ENCODE measurements at regions not wholly inside any gene's neighbourhood (a gene's known extent, or its start where the extent isn't known, plus 50 kb on each side); places are given as distances from the start of the nearest gene placed in this dataset.
"Not testable (repeated sequence)": the region's sequence is repeated elsewhere in the genome, so short reads cannot be mapped to it uniquely, and the experiment has no call there.

GRCh38 chr2:175599966-175600831, 401.9 kb downstream of the LNPK start:
- DNase-seq = no peak

- no peak for DNase-seq
Measured at GRCh38 chr2:175597286-175597685, 404.8 kb downstream of the LNPK start.

GRCh38 chr2:175595139-175595538, 406.9 kb downstream of the LNPK start:
- DNase-seq = no peak

GRCh38 chr2:175593686-175594525, 408.2 kb downstream of the LNPK start:
- DNase-seq = not testable (repeated sequence)

GRCh38 chr2:175588213-175588612, 406.7 kb upstream of the ATP5MC3 start:
- DNase-seq = not testable (repeated sequence)

GRCh38 chr2:175585496-175585895, 404.0 kb upstream of the ATP5MC3 start:
- DNase-seq = no peak

- DNase-seq = no peak
Measured at GRCh38 chr2:175580652-175581051, 399.1 kb upstream of the ATP5MC3 start.

- DNase-seq = peak; percentile 31
Measured at GRCh38 chr2:175579646-175580045, 398.1 kb upstream of the ATP5MC3 start.

GRCh38 chr2:175577368-175577970, 396.0 kb upstream of the ATP5MC3 start:
- no peak for DNase-seq

- no peak for DNase-seq
Measured at GRCh38 chr2:175576875-175577274, 395.4 kb upstream of the ATP5MC3 start.

GRCh38 chr2:175576270-175576669, 394.8 kb upstream of the ATP5MC3 start:
- DNase-seq = no peak

- DNase-seq = no peak
Measured at GRCh38 chr2:175575346-175576258, 394.1 kb upstream of the ATP5MC3 start.

- DNase-seq = no peak
Measured at GRCh38 chr2:175574069-175574468, 392.6 kb upstream of the ATP5MC3 start.

GRCh38 chr2:175571078-175571653, 389.7 kb upstream of the ATP5MC3 start:
- no peak for DNase-seq

- no peak for DNase-seq
Measured at GRCh38 chr2:175568109-175568730, 386.7 kb upstream of the ATP5MC3 start.

- DNase-seq = no peak
Measured at GRCh38 chr2:175567435-175568061, 386.0 kb upstream of the ATP5MC3 start.

- DNase-seq = no peak
Measured at GRCh38 chr2:175560521-175561169, 379.1 kb upstream of the ATP5MC3 start.

- DNase-seq = no peak
Measured at GRCh38 chr2:175559613-175560012, 378.1 kb upstream of the ATP5MC3 start.

GRCh38 chr2:175557810-175558377, 376.4 kb upstream of the ATP5MC3 start:
- no peak for DNase-seq

- DNase-seq = no peak
Measured at GRCh38 chr2:175553910-175554309, 372.4 kb upstream of the ATP5MC3 start.
